ENCODE measurements at regions not wholly inside any gene's neighbourhood (a gene's known extent, or its start where the extent isn't known, plus 50 kb on each side); places are given as distances from the start of the nearest gene placed in this dataset.

DNA sequence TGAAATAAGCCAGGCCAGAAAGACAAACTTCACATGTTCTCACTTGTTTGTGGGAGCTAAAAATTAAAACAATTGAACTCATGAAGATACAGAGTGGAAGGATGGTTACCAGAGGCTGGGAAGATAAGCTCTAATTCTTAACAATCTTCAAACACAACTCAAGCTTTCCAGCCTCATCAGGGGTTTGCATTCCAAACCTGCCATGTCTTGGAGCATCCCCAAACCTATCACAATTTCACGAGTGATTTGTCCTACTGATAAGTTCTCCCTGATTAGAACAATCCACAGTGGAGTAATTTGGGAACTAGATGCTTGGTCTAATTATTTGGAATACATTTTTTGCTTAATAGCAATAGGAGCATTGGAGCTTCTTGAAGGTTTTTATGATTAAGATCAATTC lies 418.5 kb upstream of the PKN2 start:
- H3K79me2 ChIP-seq (ENCODE audit: insufficient read depth, low read length) = no peaks in the 10 kb centered on the region
- no peak for DNase-seq
- H3K36me3 ChIP-seq (replicated peaks in 1 of 2; ENCODE audit: control insufficient read depth in 1 of 2, insufficient read depth in 2 of 2, low read length in 2 of 2) = no peaks in the 10 kb centered on the region
- H3K4me1 ChIP-seq (ENCODE audit: control insufficient read depth in 1 of 2, insufficient read depth in 2 of 2, low read length in 2 of 2) = no peaks in the 10 kb centered on the region
- H3K27ac ChIP-seq (ENCODE audit: low read depth in 1 of 2, low read length in 2 of 2) = no peak overlapping the region
- TF ChIP-seq, protein P1, sequence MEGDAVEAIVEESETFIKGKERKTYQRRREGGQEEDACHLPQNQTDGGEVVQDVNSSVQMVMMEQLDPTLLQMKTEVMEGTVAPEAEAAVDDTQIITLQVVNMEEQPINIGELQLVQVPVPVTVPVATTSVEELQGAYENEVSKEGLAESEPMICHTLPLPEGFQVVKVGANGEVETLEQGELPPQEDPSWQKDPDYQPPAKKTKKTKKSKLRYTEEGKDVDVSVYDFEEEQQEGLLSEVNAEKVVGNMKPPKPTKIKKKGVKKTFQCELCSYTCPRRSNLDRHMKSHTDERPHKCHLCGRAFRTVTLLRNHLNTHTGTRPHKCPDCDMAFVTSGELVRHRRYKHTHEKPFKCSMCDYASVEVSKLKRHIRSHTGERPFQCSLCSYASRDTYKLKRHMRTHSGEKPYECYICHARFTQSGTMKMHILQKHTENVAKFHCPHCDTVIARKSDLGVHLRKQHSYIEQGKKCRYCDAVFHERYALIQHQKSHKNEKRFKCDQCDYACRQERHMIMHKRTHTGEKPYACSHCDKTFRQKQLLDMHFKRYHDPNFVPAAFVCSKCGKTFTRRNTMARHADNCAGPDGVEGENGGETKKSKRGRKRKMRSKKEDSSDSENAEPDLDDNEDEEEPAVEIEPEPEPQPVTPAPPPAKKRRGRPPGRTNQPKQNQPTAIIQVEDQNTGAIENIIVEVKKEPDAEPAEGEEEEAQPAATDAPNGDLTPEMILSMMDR (IDR thresholded peaks at IDR 0.05) = no peak
- H3K4me1 Mint-ChIP-seq = no peaks in the 10 kb centered on the region
- H3K4me3 Mint-ChIP-seq = no peak overlapping the region
- no peak overlapping the region for H3K4me3 ChIP-seq (replicated peaks in 1 of 3; ENCODE audit: low read depth in 2 of 3, low read length in 3 of 3)
- WGBS (ENCODE audit: insufficient coverage) = no CpG with 5 or more reads among the region's 1 CpG
- H3K27me3 ChIP-seq (ENCODE audit: control insufficient read depth in 2 of 2, insufficient read depth in 2 of 2, low read length in 2 of 2) = no peaks in the 10 kb centered on the region
- H3K9ac ChIP-seq (ENCODE audit: insufficient read depth, low read length, poor library complexity, severe bottlenecking) = no peak overlapping the region
- H3K9me3 Mint-ChIP-seq = peaks cover 0 to 6% (median 0%) of the 10 kb centered on the region in 7 donors
- no peaks in the 10 kb centered on the region for H4K20me1 ChIP-seq (ENCODE audit: insufficient read depth, low read length)
- H3K4me2 ChIP-seq (replicated peaks; ENCODE audit: extremely low read depth, low read length, poor library complexity, severe bottlenecking) = no peak overlapping the region
- H3K36me3 Mint-ChIP-seq = no peaks in the 10 kb centered on the region
- intact Hi-C loops (cut with micrococcal nuclease) = no loop called here
- H3K9me3 ChIP-seq (replicated peaks in 1 of 2; ENCODE audit: control insufficient read depth in 1 of 2, insufficient read depth in 1 of 2, low read length in 2 of 2) = no peaks in the 10 kb centered on the region
- no peaks in the 10 kb centered on the region for H3K27me3 Mint-ChIP-seq (ENCODE audit: low read depth in 3 of 3)
- no peak overlapping the region for H2AFZ ChIP-seq (ENCODE audit: insufficient read depth, low read depth, low read length, poor library complexity, severe bottlenecking)
- H3K27ac Mint-ChIP-seq = no peak overlapping the region

- H4K20me1 ChIP-seq (ENCODE audit: insufficient read depth, low read length) = no peaks in the 10 kb centered on the region
- H2AFZ ChIP-seq (ENCODE audit: insufficient read depth, low read depth, low read length, poor library complexity, severe bottlenecking) = no peak overlapping the region
- WGBS (ENCODE audit: insufficient coverage) = no CpG with 5 or more reads among the region's 1 CpG
- Mint-ChIP-seq H3K27me3 (ENCODE audit: low read depth in 3 of 3) (no peaks in the 10 kb centered on the region), H3K4me3 (no peak overlapping the region), H3K27ac (no peak overlapping the region), H3K36me3 (no peaks in the 10 kb centered on the region), H3K9me3 (peaks cover 0 to 6% (median 0%) of the 10 kb centered on the region in 7 donors), H3K4me1 (no peaks in the 10 kb centered on the region)
- H3K27ac ChIP-seq (ENCODE audit: low read depth in 1 of 2, low read length in 2 of 2) = no peak overlapping the region
- H3K9me3 ChIP-seq (replicated peaks in 1 of 2; ENCODE audit: control insufficient read depth in 1 of 2, insufficient read depth in 1 of 2, low read length in 2 of 2) = no peaks in the 10 kb centered on the region
- no peaks in the 10 kb centered on the region for H3K79me2 ChIP-seq (ENCODE audit: insufficient read depth, low read length)
- no peak overlapping the region for H3K9ac ChIP-seq (ENCODE audit: insufficient read depth, low read length, poor library complexity, severe bottlenecking)
- H3K36me3 ChIP-seq (replicated peaks in 1 of 2; ENCODE audit: control insufficient read depth in 1 of 2, insufficient read depth in 2 of 2, low read length in 2 of 2) = no peaks in the 10 kb centered on the region
- H3K4me2 ChIP-seq (replicated peaks; ENCODE audit: extremely low read depth, low read length, poor library complexity, severe bottlenecking) = no peak overlapping the region
- TF ChIP-seq, protein P1 (IDR thresholded peaks at IDR 0.05) = no peak
- no peak for DNase-seq
- H3K4me3 ChIP-seq (replicated peaks in 1 of 3; ENCODE audit: low read depth in 2 of 3, low read length in 3 of 3) = no peak overlapping the region
- no peaks in the 10 kb centered on the region for H3K27me3 ChIP-seq (ENCODE audit: control insufficient read depth in 2 of 2, insufficient read depth in 2 of 2, low read length in 2 of 2)
- no peaks in the 10 kb centered on the region for H3K4me1 ChIP-seq (ENCODE audit: control insufficient read depth in 1 of 2, insufficient read depth in 2 of 2, low read length in 2 of 2)
- intact Hi-C loops (cut with micrococcal nuclease) = no loop called here
These were observed 418.0 kb upstream of the PKN2 start for GRCh38 chr1:88266051-88266450.

All from CD14-positive monocyte (primary cell).